ENCODE measurements at regions not wholly inside any gene's neighbourhood (a gene's known extent, or its start where the extent isn't known, plus 50 kb on each side); places are given as distances from the start of the nearest gene placed in this dataset.

- DNase-seq = no peak
Observed at GRCh38 chr17:36869856-36870719, 67.2 kb upstream of the LHX1 start.

- DNase-seq = no peak
Observed at GRCh38 chr17:36870720-36870999, 66.6 kb upstream of the LHX1 start.

- no peak for DNase-seq
Observed at GRCh38 chr17:36875698-36876293, 61.5 kb upstream of the LHX1 start.

- no peak for DNase-seq
Observed at GRCh38 chr17:36876966-36877365, 60.3 kb upstream of the LHX1 start.

GRCh38 chr17:36877771-36878170, 59.5 kb upstream of the LHX1 start:
- no peak for DNase-seq

- DNase-seq = no peak
Observed at GRCh38 chr17:36878216-36878615, 59.1 kb upstream of the LHX1 start.

- no peak for DNase-seq
Observed at GRCh38 chr17:36879027-36879426, 58.2 kb upstream of the LHX1 start.

- DNase-seq = no peak
Observed at GRCh38 chr17:36879624-36880131, 57.6 kb upstream of the LHX1 start.

GRCh38 chr17:36880268-36880905, 56.9 kb upstream of the LHX1 start:
- no peak for DNase-seq

- no peak for DNase-seq
Observed at GRCh38 chr17:36881323-36881722, 56.0 kb upstream of the LHX1 start.

- no peak for DNase-seq
Observed at GRCh38 chr17:36884495-36885152, 52.7 kb upstream of the LHX1 start.

GRCh38 chr17:36885153-36885735, 52.0 kb upstream of the LHX1 start:
- no peak for DNase-seq

- no peak for DNase-seq
Observed at GRCh38 chr17:36885771-36886377, 51.4 kb upstream of the LHX1 start.

Measured in NCI-H1092 (cell line).